ENCODE measurements at regions not wholly inside any gene's neighbourhood (a gene's known extent, or its start where the extent isn't known, plus 50 kb on each side); places are given as distances from the start of the nearest gene placed in this dataset.

GRCh38 chr18:47710451-47710850 is 220.0 kb downstream of the SMAD2 start (continued):
- no peak for TF ChIP-seq HNF4G (IDR thresholded peaks at IDR 0.05; ENCODE audit: borderline replicate concordance, low read depth, low read length)
- no peak for TF ChIP-seq HNF4G (CRISPR knock-in tag; IDR thresholded peaks at IDR 0.05; ENCODE audit: borderline replicate concordance, low read depth)

GRCh38 chr18:47709556-47709955 is 220.9 kb downstream of the SMAD2 start:
- ATAC-seq = no peak
- no peak overlapping the region for H3K4me2 ChIP-seq (ENCODE audit: low read depth, low read length)
- no peak for TF ChIP-seq RFX3 (CRISPR knock-in tag; IDR thresholded peaks at IDR 0.05)
- TF ChIP-seq TCF7 (IDR thresholded peaks at IDR 0.05; ENCODE audit: low read depth) = no peak
- no peak overlapping the region for H3K27ac ChIP-seq (ENCODE audit: extremely low read length, insufficient read depth, low read length)
- H3K4me1 ChIP-seq (ENCODE audit: insufficient read depth, low read length) = no peaks in the 10 kb centered on the region
- ChIA-PET POLR2A (no interaction called here), CTCF (ENCODE audit: low intra/inter-chr PET ratio, low total read pairs) (no interaction called here)
- no peak for FAIRE-seq
- H3K9ac ChIP-seq (ENCODE audit: insufficient read depth, low read depth, low read length) = no peak overlapping the region
- BruUV-seq (replicated peaks) = no TSS peak
- no peaks in the 10 kb centered on the region; a peak in 1 of 5 replicates for H3K27me3 ChIP-seq (ENCODE audit: control insufficient read depth in 1 of 2, insufficient read depth in 2 of 2, low read length in 2 of 2)
- no peaks in the 10 kb centered on the region for H4K20me1 ChIP-seq (ENCODE audit: insufficient read depth, low read length)
- no peaks in the 10 kb centered on the region for H3K79me2 ChIP-seq (ENCODE audit: insufficient read depth, low read length)
- DNase-seq (ENCODE audit: low spot score) = no peak
- H2AFZ ChIP-seq (ENCODE audit: low read length) = no peak overlapping the region
- no peaks in the 10 kb centered on the region for H3K9me3 ChIP-seq (ENCODE audit: low read length)
- intact Hi-C loops (cut with micrococcal nuclease; ENCODE audit: unreplicated experiment) (no loop called here), in situ Hi-C loops (cut with HindIII; ENCODE audit: extremely low pct_ligation_motif_present, low pct_unique_long_range_greater_than_20kb) (no loop called here)
- no peak overlapping the region for H3K4me3 ChIP-seq (replicated peaks in 1 of 3; ENCODE audit: insufficient read depth in 1 of 3, low read depth in 2 of 3, low read length in 3 of 3)
- WGBS (ENCODE audit: low lambda C conversion rate) = 7% methylated on average over 2 of the region's 4 CpGs
- H3K36me3 ChIP-seq (replicated peaks in 1 of 2; ENCODE audit: control insufficient read depth in 1 of 2, insufficient read depth in 2 of 2, low read length in 2 of 2) = no peaks in the 10 kb centered on the region

- Histone ChIP-seq H3K27me3 (ENCODE audit: control insufficient read depth in 1 of 2, insufficient read depth in 2 of 2, low read length in 2 of 2) (no peaks in the 10 kb centered on the region; a peak in 1 of 5 replicates), H3K79me2 (ENCODE audit: insufficient read depth, low read length) (no peaks in the 10 kb centered on the region), H3K4me1 (ENCODE audit: insufficient read depth, low read length) (no peaks in the 10 kb centered on the region), H4K20me1 (ENCODE audit: insufficient read depth, low read length) (no peaks in the 10 kb centered on the region), H3K4me3 (replicated peaks in 1 of 3; ENCODE audit: insufficient read depth in 1 of 3, low read depth in 2 of 3, low read length in 3 of 3) (no peak overlapping the region), H3K4me2 (ENCODE audit: low read depth, low read length) (no peak overlapping the region), H3K27ac (ENCODE audit: extremely low read length, insufficient read depth, low read length) (no peak overlapping the region), H2AFZ (ENCODE audit: low read length) (no peak overlapping the region), H3K36me3 (replicated peaks in 1 of 2; ENCODE audit: control insufficient read depth in 1 of 2, insufficient read depth in 2 of 2, low read length in 2 of 2) (no peaks in the 10 kb centered on the region), H3K9ac (ENCODE audit: insufficient read depth, low read depth, low read length) (no peak overlapping the region), H3K9me3 (ENCODE audit: low read length) (no peaks in the 10 kb centered on the region)
- FAIRE-seq (no peak), ATAC-seq (no peak), DNase-seq (ENCODE audit: low spot score) (no peak)
- intact Hi-C loops (cut with micrococcal nuclease; ENCODE audit: unreplicated experiment) = no loop called here
- in situ Hi-C loops (cut with HindIII; ENCODE audit: extremely low pct_ligation_motif_present, low pct_unique_long_range_greater_than_20kb) = no loop called here
- no TSS peak for BruUV-seq (replicated peaks)
- POLR2A ChIA-PET = no interaction called here
- CTCF ChIA-PET (ENCODE audit: low intra/inter-chr PET ratio, low total read pairs) = no interaction called here
- WGBS (ENCODE audit: low lambda C conversion rate) = 2% methylated on average over 2 of the region's 3 CpGs
- TF ChIP-seq ZNF124 (CRISPR knock-in tag; IDR thresholded peaks at IDR 0.05) = no peak
Observed at GRCh38 chr18:47708206-47708605, 222.3 kb downstream of the SMAD2 start.
